HUES64 (cell line): ENCODE measurements at regions not wholly inside any gene's neighbourhood (a gene's known extent, or its start where the extent isn't known, plus 50 kb on each side); places are given as distances from the start of the nearest gene placed in this dataset.
"Not testable (repeated sequence)": the region's sequence is repeated elsewhere in the genome, so short reads cannot be mapped to it uniquely, and the experiment has no call there.

Source experiments
- H3K27ac ChIP-seq: 2 replicates; pipeline ENCODE4 v1.7.0; 2013; ENCODE audit warnings: low read depth, low read length, inconsistent platforms
- H3K27me3 ChIP-seq: 2 replicates; pipeline ENCODE4 v1.6.1; 2013; ENCODE audit warnings: mild to moderate bottlenecking, low read length; ENCODE audit not compliant: insufficient read depth
- H3K36me3 ChIP-seq: 2 replicates; pipeline ENCODE4 v1.6.1; 2013; ENCODE audit warnings: mild to moderate bottlenecking, low read length; ENCODE audit not compliant: insufficient read depth
- H3K4me1 ChIP-seq: 2 replicates; pipeline ENCODE4 v1.6.1; 2013; ENCODE audit warnings: mild to moderate bottlenecking, low read length, moderate library complexity; ENCODE audit not compliant: insufficient read depth
- H3K4me3 ChIP-seq: 2 replicates; pipeline ENCODE4 v1.5.1; 2013; ENCODE audit warnings: mild to moderate bottlenecking, low read length, moderate library complexity
- H3K9ac ChIP-seq: 2 replicates; pipeline ENCODE4 v1.6.1; 2013; ENCODE audit warnings: mild to moderate bottlenecking, low read depth, low read length
- H3K9me3 ChIP-seq: 2 replicates; pipeline ENCODE4 v1.6.1; 2013; ENCODE audit warnings: low read depth, low read length; ENCODE audit not compliant: insufficient read depth
- WGBS: fragments of 150-250, 120-280 bp; methylation state at CpG from one replicate; pipeline ENCODE4 v1.1.7; 2013; ENCODE audit warnings: missing lambda C conversion rate; 5-methylcytosine and 5-hydroxymethylcytosine counted together

GRCh38 chr13:48808683-48809082, 155.0 kb downstream of the CYSLTR2 start:
- no peaks in the 10 kb centered on the region for H3K9me3 ChIP-seq
- no peak overlapping the region for H3K4me3 ChIP-seq
- no peaks in the 10 kb centered on the region for H3K27me3 ChIP-seq
- 98% methylated on average over 1 of the region's 1 CpG for WGBS
- no peak overlapping the region for H3K27ac ChIP-seq
- no peak overlapping the region for H3K9ac ChIP-seq
- H3K36me3 ChIP-seq = no peaks in the 10 kb centered on the region
- H3K4me1 ChIP-seq = no peaks in the 10 kb centered on the region

GRCh38 chr13:48810013-48810412, 156.3 kb downstream of the CYSLTR2 start:
- H3K9me3 ChIP-seq = no peaks in the 10 kb centered on the region
- H3K4me1 ChIP-seq = no peaks in the 10 kb centered on the region
- no peak overlapping the region for H3K4me3 ChIP-seq
- no peaks in the 10 kb centered on the region for H3K27me3 ChIP-seq
- H3K36me3 ChIP-seq = no peaks in the 10 kb centered on the region
- H3K27ac ChIP-seq = no peak overlapping the region
- no peak overlapping the region for H3K9ac ChIP-seq
- WGBS = 90% methylated on average over 6 of the region's 6 CpGs

GRCh38 chr13:48813518-48813917, 159.8 kb downstream of the CYSLTR2 start:
- no peaks in the 10 kb centered on the region for H3K4me1 ChIP-seq
- H3K9ac ChIP-seq = no peak overlapping the region
- no peaks in the 10 kb centered on the region for H3K36me3 ChIP-seq
- WGBS = 92% methylated on average over 5 of the region's 5 CpGs
- no peaks in the 10 kb centered on the region for H3K9me3 ChIP-seq
- no peaks in the 10 kb centered on the region for H3K27me3 ChIP-seq
- H3K4me3 ChIP-seq = no peak overlapping the region
- H3K27ac ChIP-seq = no peak overlapping the region

GRCh38 chr13:48816700-48817099, 159.0 kb upstream of the FNDC3A start:
- H3K27me3 ChIP-seq = no peaks in the 10 kb centered on the region
- H3K9me3 ChIP-seq = no peaks in the 10 kb centered on the region
- H3K36me3 ChIP-seq = no peaks in the 10 kb centered on the region
- H3K9ac ChIP-seq = no peak overlapping the region
- no peak overlapping the region for H3K4me3 ChIP-seq
- no peak overlapping the region for H3K27ac ChIP-seq
- 95% methylated on average over 2 of the region's 2 CpGs for WGBS
- H3K4me1 ChIP-seq = no peaks in the 10 kb centered on the region

- no peak overlapping the region for H3K9ac ChIP-seq
- no peak overlapping the region for H3K27ac ChIP-seq
- H3K4me1 ChIP-seq = no peaks in the 10 kb centered on the region
- no peak overlapping the region for H3K4me3 ChIP-seq
- 78% methylated on average over 4 of the region's 5 CpGs for WGBS
- no peaks in the 10 kb centered on the region for H3K36me3 ChIP-seq
- no peaks in the 10 kb centered on the region for H3K27me3 ChIP-seq
- no peaks in the 10 kb centered on the region for H3K9me3 ChIP-seq
Observed at GRCh38 chr13:48817166-48817802, 158.4 kb upstream of the FNDC3A start.

GRCh38 chr13:48818495-48819356, 157.0 kb upstream of the FNDC3A start:
- Histone ChIP-seq H3K36me3 (no peaks in the 10 kb centered on the region), H3K27ac (no peak overlapping the region), H3K4me3 (no peak overlapping the region), H3K27me3 (no peaks in the 10 kb centered on the region), H3K9me3 (no peaks in the 10 kb centered on the region), H3K4me1 (no peaks in the 10 kb centered on the region; the same call in 1 of the 2 replicates), H3K9ac (no peak overlapping the region)
- WGBS = 87% methylated on average over 3 of the region's 3 CpGs

- Histone ChIP-seq H3K36me3 (no peaks in the 10 kb centered on the region), H3K27me3 (no peaks in the 10 kb centered on the region), H3K27ac (no peak overlapping the region), H3K4me1 (no peaks in the 10 kb centered on the region; the same call in 1 of the 2 replicates), H3K9ac (no peak overlapping the region), H3K4me3 (no peak overlapping the region), H3K9me3 (no peaks in the 10 kb centered on the region)
- WGBS = 74% methylated on average over 3 of the region's 3 CpGs
Observed at GRCh38 chr13:48819376-48819775, 156.3 kb upstream of the FNDC3A start.

GRCh38 chr13:48819899-48820298, 155.8 kb upstream of the FNDC3A start:
- Histone ChIP-seq H3K9ac (no peak overlapping the region), H3K4me1 (no peaks in the 10 kb centered on the region; the same call in 1 of the 2 replicates), H3K27me3 (no peaks in the 10 kb centered on the region), H3K4me3 (no peak overlapping the region), H3K36me3 (no peaks in the 10 kb centered on the region), H3K9me3 (no peaks in the 10 kb centered on the region), H3K27ac (no peak overlapping the region)
- 95% methylated on average over 2 of the region's 4 CpGs for WGBS

GRCh38 chr13:48823526-48823925, 152.2 kb upstream of the FNDC3A start:
- H3K9me3 ChIP-seq = peaks cover 15% of the 10 kb centered on the region
- not testable (repeated sequence) for H3K9ac ChIP-seq, H3K4me1 ChIP-seq, H3K27me3 ChIP-seq, H3K4me3 ChIP-seq, H3K27ac ChIP-seq, H3K36me3 ChIP-seq
- WGBS = 97% methylated on average over 9 of the region's 9 CpGs

GRCh38 chr13:48826039-48826438, 149.7 kb upstream of the FNDC3A start:
- H3K9ac ChIP-seq = no peak overlapping the region
- no peak overlapping the region for H3K4me3 ChIP-seq
- 94% methylated on average over 2 of the region's 2 CpGs for WGBS

GRCh38 chr13:48826922-48827454, 148.7 kb upstream of the FNDC3A start:
- H3K4me3 ChIP-seq, H3K27me3 ChIP-seq, H3K27ac ChIP-seq, H3K9ac ChIP-seq, H3K36me3 ChIP-seq: not testable (repeated sequence)
- H3K4me1 ChIP-seq = peaks cover 17% of the 10 kb centered on the region
- WGBS = 46% methylated on average over 2 of the region's 2 CpGs
- H3K9me3 ChIP-seq = peaks cover 16% of the 10 kb centered on the region

More at GRCh38 chr13:48826039-48826438, 149.7 kb upstream of the FNDC3A start:
- H3K27me3 ChIP-seq = no peaks in the 10 kb centered on the region
- H3K4me1 ChIP-seq = peaks cover 17% of the 10 kb centered on the region
- peaks cover 15% of the 10 kb centered on the region for H3K9me3 ChIP-seq
- H3K27ac ChIP-seq = no peak overlapping the region
- H3K36me3 ChIP-seq = no peaks in the 10 kb centered on the region
